HAP-1 (cell line): ENCODE measurements at regions not wholly inside any gene's neighbourhood (a gene's known extent, or its start where the extent isn't known, plus 50 kb on each side); places are given as distances from the start of the nearest gene placed in this dataset.

ENCODE experiments used
- DNase-seq, 2 experiments: peaks; one replicate each; pipeline ENCODE4 v3.0.0-alpha.2; 2016 to 2020; ENCODE audit warnings: low spot score in 2 of 2
- H3K27me3 ChIP-seq: fragments of 250-450 bp; sonication (Bioruptor Pico); 2 replicates; pipeline ENCODE4 v1.5.1; 2020; ENCODE audit warnings: low read depth, mild to moderate bottlenecking, moderate library complexity
- H3K36me3 ChIP-seq: fragments of 250-450 bp; sonication (Bioruptor Pico); replicated peaks from 2 replicates; pipeline ENCODE4 v1.5.1; 2020; ENCODE audit warnings: mild to moderate bottlenecking
- H3K4me1 ChIP-seq: fragments of 250-450 bp; sonication (Bioruptor Pico); 2 replicates; pipeline ENCODE4 v1.5.1; 2020; ENCODE audit warnings: mild to moderate bottlenecking
- H3K4me3 ChIP-seq: fragments of 250-450 bp; sonication (Bioruptor Pico); 2 replicates; pipeline ENCODE4 v1.5.1; 2020; ENCODE audit warnings: mild to moderate bottlenecking, moderate library complexity
- H3K9me3 ChIP-seq: fragments of 250-450 bp; sonication (Bioruptor Pico); 2 replicates; pipeline ENCODE4 v1.5.1; 2020; ENCODE audit warnings: mild to moderate bottlenecking, moderate library complexity
- in situ Hi-C: fragments of 300-500 bp; cut with MboI; formaldehyde crosslinking; loops from 3 replicates; pipeline ENCODE4 v1.14.3; 2020; ENCODE audit warnings: low sequenced_read_pairs, inconsistent platforms, mixed read lengths

DNA sequence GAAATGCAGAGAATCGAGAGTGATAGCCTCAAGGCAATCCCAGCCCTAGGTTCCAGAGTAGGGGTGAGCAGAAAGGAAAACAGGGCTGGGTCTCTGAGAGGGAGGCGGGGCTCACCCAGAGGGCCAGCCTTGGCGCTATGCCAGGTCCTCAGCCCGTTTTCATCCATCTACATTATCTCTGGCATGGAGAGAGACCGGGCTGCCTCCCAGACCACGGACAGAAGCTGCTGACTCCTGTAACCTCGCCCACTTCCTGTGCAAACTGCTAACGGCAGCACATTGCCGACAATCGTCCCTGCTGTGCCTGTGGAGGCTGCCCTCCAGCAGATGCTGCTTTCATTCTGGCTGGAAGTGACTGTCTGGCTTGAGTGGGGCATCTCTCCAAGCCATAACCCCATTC is 569.1 kb downstream of the NPHP4 start:
- no peaks in the 10 kb centered on the region for H3K27me3 ChIP-seq
- H3K36me3 ChIP-seq: no peaks in the 10 kb centered on the region
- no peak for DNase-seq
- H3K9me3 ChIP-seq: no peaks in the 10 kb centered on the region
- no peak overlapping the region for H3K4me3 ChIP-seq
- no peaks in the 10 kb centered on the region for H3K4me1 ChIP-seq
- in situ Hi-C loops: no loop called here

DNA sequence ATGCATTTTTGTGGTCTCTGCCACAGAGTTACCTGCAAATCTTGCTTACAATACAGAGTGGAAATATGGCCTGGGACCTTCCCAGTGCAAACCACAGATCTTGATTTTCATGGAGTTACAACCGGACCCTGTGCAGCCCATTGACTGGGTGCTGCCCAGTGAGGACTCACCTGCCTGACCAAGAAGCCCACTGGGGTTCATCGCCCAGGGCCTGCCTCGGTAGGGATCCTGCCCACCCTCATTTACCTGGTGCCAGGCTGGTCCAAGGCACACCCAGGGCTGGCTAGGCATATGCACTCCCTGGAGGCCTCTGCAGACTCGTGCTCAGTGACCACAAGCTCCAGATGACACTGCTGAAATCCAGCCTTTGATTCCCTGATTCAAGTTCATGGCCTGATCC is 572.7 kb downstream of the NPHP4 start:
- Histone ChIP-seq H3K9me3 (no peaks in the 10 kb centered on the region), H3K27me3 (no peaks in the 10 kb centered on the region), H3K4me3 (no peak overlapping the region), H3K36me3 (no peaks in the 10 kb centered on the region), H3K4me1 (no peaks in the 10 kb centered on the region)
- in situ Hi-C loops: no loop called here
- DNase-seq: no peak

GRCh38 chr1:5416518-5416917 is 575.7 kb downstream of the NPHP4 start:
- no peaks in the 10 kb centered on the region for H3K4me1 ChIP-seq
- in situ Hi-C loops: no loop called here
- H3K27me3 ChIP-seq: no peaks in the 10 kb centered on the region
- no peak overlapping the region for H3K4me3 ChIP-seq
- H3K36me3 ChIP-seq: no peaks in the 10 kb centered on the region
- H3K9me3 ChIP-seq: no peaks in the 10 kb centered on the region
- no peak for DNase-seq

DNA sequence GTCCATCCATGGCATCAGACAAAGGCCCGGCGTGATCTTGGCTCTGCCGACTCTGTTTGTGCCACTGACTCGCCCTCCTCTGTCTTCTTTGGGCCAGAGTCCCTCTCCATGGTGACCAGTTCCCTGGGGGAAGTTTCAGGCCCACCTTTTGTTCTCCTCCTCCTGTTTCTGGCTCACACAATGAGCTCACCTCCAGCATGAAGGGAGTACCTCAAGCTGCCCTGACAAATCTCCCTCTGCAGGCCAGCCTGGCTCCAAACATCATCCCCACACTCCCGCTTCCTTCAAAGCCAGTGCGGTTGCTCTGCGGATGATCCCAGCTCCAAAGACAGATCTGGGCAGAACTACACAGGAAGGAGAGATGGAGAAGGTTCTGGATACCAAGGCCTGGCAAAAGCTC is 576.6 kb downstream of the NPHP4 start:
- Histone ChIP-seq H3K36me3 (no peaks in the 10 kb centered on the region), H3K27me3 (no peaks in the 10 kb centered on the region), H3K4me3 (no peak overlapping the region), H3K4me1 (no peaks in the 10 kb centered on the region), H3K9me3 (no peaks in the 10 kb centered on the region)
- DNase-seq: no peak
- in situ Hi-C loops: no loop called here

DNA sequence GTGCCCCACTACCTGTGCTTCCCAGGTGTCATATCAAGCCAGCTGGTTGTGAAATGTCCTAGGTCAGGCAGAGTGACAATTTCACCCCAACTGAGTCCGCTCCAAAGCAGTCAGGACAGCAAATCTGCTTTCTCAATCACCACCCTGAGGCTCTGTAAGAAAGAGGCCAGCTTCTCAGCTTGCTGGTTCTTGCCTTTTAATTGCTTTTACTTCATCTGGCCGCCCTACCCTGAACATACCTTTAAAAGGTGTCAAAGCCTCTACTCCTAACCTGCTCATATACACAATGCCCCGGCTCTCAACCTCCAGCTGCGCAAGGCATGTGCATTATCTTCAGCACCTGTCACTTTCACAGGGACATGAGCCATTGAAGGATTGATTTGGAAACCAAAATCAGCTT is 581.6 kb downstream of the NPHP4 start:
- in situ Hi-C loops: no loop called here
- H3K4me3 ChIP-seq: no peak overlapping the region
- DNase-seq: no peak
- H3K9me3 ChIP-seq: no peaks in the 10 kb centered on the region
- H3K4me1 ChIP-seq: no peaks in the 10 kb centered on the region
- H3K36me3 ChIP-seq: no peaks in the 10 kb centered on the region
- no peaks in the 10 kb centered on the region for H3K27me3 ChIP-seq

DNA sequence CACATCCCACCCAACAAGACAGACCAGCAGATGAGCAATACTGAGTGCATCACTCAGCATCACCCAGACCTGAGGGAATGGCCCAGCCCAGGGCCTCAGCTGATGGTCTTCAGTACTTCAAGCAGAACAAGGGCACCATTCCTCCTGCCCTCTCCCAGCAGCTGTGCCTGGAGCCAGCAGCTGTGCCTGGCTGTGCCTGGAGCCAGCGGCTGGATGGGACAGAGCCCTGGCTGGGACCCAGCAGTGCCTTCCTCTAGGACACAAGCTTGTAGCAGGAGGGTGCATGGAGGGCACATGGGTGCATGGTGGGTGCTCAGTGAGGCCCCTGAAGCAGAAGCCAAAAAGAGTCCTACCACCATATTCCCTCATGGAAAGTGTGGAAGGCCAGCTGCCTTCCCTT is 583.8 kb downstream of the NPHP4 start:
- no peaks in the 10 kb centered on the region for H3K27me3 ChIP-seq
- H3K9me3 ChIP-seq: no peaks in the 10 kb centered on the region
- no peaks in the 10 kb centered on the region for H3K36me3 ChIP-seq
- H3K4me1 ChIP-seq: no peaks in the 10 kb centered on the region
- in situ Hi-C loops: no loop called here
- no peak overlapping the region for H3K4me3 ChIP-seq
- no peak for DNase-seq

DNA sequence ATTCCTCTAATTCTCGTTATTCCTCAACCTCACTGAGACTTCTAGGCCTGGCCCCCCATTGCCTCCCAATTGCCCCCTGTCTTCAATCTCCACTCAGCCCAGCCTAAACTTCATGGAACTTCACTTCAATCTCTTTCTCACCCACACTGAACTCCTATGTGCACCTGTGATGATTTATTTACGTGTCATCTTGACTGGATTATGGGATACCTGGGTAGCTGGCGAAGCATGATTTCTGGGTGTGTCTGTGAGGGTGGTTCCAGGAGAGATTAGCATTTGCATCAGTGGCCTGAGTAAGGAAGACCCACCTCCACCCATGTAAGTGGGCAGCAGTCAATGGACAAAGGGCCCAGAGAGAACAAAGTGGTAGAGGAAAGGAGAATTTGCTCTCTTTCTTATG is 587.0 kb downstream of the NPHP4 start:
- H3K36me3 ChIP-seq: no peaks in the 10 kb centered on the region
- in situ Hi-C loops: no loop called here
- H3K27me3 ChIP-seq: no peaks in the 10 kb centered on the region
- H3K9me3 ChIP-seq: no peaks in the 10 kb centered on the region
- DNase-seq: no peak
- no peak overlapping the region for H3K4me3 ChIP-seq
- H3K4me1 ChIP-seq: no peaks in the 10 kb centered on the region

DNA sequence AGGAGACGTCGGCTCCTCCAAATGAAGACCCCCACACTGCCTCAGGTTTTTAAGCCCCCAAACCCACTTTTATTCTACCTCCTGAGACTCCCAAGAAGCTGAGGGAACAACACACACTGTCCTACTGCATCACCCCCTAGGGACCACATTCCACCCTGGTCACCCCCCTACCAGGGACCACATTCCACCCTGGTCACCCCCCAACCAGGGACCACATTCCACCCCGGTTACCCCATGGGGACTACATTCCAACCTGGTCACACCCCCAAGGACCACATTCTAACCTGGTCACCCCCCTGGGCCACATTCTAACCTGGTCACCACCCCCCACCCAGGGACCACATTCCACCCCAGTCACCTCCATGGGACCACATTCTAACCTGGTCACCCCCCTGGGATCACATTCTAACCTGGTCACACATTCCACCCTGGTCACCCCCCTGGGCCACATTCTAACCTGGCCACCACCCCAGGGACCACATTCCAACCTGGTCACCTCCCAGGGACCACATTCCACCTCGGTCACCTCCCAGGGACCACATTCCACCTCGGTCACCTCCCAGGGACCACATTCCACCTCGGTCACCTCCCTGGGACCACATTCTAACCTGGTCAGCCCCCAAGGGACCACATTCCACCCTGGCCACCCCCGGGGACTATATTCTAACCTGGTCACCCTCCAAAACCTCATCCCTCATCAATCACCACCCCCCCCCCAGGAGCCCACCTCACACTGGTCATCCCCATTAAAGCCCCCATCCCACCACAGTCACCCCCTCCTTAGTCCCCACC is 587.6 kb downstream of the NPHP4 start:
- no peak for DNase-seq
- Histone ChIP-seq H3K36me3 (no peaks in the 10 kb centered on the region), H3K27me3 (no peaks in the 10 kb centered on the region), H3K9me3 (no peaks in the 10 kb centered on the region), H3K4me3 (no peak overlapping the region), H3K4me1 (no peaks in the 10 kb centered on the region)
- in situ Hi-C loops: no loop called here

GRCh38 chr1:5403935-5404334 is 588.3 kb downstream of the NPHP4 start:
- DNase-seq: no peak
- no peaks in the 10 kb centered on the region for H3K9me3 ChIP-seq
- no peak overlapping the region for H3K4me3 ChIP-seq
- H3K27me3 ChIP-seq: no peaks in the 10 kb centered on the region
- H3K4me1 ChIP-seq: no peaks in the 10 kb centered on the region
- no peaks in the 10 kb centered on the region for H3K36me3 ChIP-seq
- in situ Hi-C loops: no loop called here

DNA sequence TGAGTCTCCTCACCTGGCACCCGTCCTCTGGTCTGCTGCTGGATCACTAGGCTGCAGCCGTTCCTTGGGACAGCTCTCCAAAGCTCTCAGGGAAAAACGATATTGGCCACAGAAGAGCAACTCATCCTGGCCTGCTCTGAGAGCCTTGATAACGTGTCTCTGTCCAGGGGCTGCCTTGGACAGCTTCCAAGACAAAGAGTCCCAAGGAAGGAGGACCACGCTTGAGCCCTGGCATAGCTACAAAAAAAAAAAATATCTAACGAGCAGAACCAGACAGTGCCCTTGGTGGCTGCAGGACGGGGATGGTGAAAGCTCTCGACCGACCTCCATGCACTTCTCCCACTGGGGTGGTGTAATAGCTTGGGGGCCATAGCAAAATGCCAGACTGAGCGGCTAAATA is 589.6 kb downstream of the NPHP4 start:
- no peaks in the 10 kb centered on the region for H3K36me3 ChIP-seq
- H3K4me1 ChIP-seq: no peaks in the 10 kb centered on the region
- in situ Hi-C loops: no loop called here

DNA sequence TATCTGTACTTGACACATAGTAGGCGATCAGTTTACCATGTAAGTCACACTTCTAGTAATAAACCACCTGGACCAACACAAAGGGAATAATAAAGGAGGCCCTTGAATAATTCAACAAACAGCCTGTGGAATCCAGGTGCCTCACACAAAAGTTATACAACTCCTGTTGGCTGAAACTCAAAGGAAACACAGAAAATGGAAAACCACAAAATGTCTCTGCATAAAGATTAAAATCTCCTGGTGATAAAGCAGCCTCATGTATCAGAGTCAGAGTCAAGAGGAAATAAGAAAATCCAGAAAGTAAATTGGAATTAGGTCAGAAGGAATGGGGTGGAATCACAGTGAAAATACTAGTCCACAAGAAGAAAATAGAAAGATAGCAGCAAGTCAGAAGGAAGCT is 592.5 kb downstream of the NPHP4 start:
- DNase-seq: no peak
- H3K36me3 ChIP-seq: no peaks in the 10 kb centered on the region
- in situ Hi-C loops: no loop called here
- no peaks in the 10 kb centered on the region for H3K9me3 ChIP-seq
- H3K27me3 ChIP-seq: no peaks in the 10 kb centered on the region
- H3K4me1 ChIP-seq: no peaks in the 10 kb centered on the region
- no peak overlapping the region for H3K4me3 ChIP-seq

More for the DNA sequence above, 589.6 kb downstream of the NPHP4 start:
- Histone ChIP-seq H3K27me3 (no peaks in the 10 kb centered on the region), H3K9me3 (no peaks in the 10 kb centered on the region), H3K4me3 (no peak overlapping the region)
- no peak for DNase-seq

DNA sequence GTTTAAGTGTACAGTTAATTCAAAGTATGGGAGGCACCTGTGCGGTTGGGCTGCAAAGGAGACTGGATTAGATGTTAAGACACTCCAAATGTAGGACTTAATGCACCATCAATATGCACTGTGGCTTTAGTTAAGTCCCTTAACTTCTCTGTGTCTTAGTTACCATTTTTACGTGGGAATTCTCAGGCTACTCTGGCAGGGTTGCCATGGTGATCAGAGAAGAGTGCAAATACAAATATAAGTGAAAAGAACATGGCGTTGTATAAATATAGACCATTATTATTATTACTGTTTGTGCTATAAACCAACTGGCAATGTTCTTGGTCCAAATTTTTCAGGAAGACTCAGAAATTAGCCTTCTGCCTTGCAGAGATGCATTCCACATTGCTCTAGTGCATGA is 595.6 kb downstream of the NPHP4 start:
- no peaks in the 10 kb centered on the region for H3K36me3 ChIP-seq
- no peak for DNase-seq
- H3K4me1 ChIP-seq: no peaks in the 10 kb centered on the region
- in situ Hi-C loops: no loop called here
- no peaks in the 10 kb centered on the region for H3K9me3 ChIP-seq
- no peaks in the 10 kb centered on the region for H3K27me3 ChIP-seq
- H3K4me3 ChIP-seq: no peak overlapping the region

DNA sequence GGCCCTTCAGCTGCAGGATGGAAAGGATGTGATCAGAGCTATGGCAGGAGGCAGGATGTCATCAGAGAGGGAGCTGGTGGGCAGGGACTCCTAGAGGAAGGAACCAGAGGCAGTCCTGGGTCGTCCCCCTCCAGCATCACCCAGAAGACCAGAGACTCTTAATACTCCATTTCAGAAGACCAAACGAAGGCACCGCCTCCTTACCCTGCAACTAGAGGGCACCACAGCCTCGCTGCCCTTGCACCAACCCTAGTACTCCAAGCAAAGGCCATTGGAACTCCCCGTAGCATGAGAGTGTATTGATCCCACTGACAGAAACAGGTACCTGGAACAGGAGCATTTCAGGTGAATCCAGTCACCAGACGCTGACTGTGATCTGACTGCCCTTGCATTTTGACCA is 598.1 kb downstream of the NPHP4 start:
- Histone ChIP-seq H3K9me3 (no peaks in the 10 kb centered on the region), H3K36me3 (no peaks in the 10 kb centered on the region), H3K27me3 (no peaks in the 10 kb centered on the region), H3K4me3 (no peak overlapping the region), H3K4me1 (no peaks in the 10 kb centered on the region)
- DNase-seq: no peak
- in situ Hi-C loops: no loop called here

DNA sequence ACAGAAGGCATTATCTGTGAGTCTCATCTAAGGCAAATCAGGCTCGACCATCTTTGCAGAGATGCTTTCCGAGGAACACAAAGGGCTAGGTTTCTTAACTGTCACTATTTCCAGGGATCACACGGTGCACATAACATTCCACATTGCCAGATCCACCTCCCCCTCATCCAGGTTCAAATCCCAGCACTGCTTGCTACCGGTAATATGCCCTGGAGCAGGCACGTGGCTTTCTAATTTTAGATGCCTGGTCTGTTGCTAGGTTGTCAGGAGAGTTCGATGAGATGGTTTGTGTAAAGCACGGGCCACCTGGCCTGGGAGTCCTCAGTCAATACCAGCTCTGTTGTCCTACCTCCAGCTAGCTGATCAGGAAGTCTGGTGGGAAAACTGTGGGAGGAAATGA is 598.6 kb downstream of the NPHP4 start:
- in situ Hi-C loops: no loop called here
- H3K36me3 ChIP-seq: no peaks in the 10 kb centered on the region
- no peak overlapping the region for H3K4me3 ChIP-seq
- H3K9me3 ChIP-seq: no peaks in the 10 kb centered on the region
- H3K4me1 ChIP-seq: no peaks in the 10 kb centered on the region
- no peak for DNase-seq
- no peaks in the 10 kb centered on the region for H3K27me3 ChIP-seq

- DNase-seq: no peak
- Histone ChIP-seq H3K4me1 (no peaks in the 10 kb centered on the region), H3K27me3 (no peaks in the 10 kb centered on the region), H3K4me3 (no peak overlapping the region), H3K36me3 (no peaks in the 10 kb centered on the region), H3K9me3 (no peaks in the 10 kb centered on the region)
- in situ Hi-C loops: no loop called here
Measured at GRCh38 chr1:5393146-5393545, 599.1 kb downstream of the NPHP4 start.
